ENCODE measurements at regions not wholly inside any gene's neighbourhood (a gene's known extent, or its start where the extent isn't known, plus 50 kb on each side); places are given as distances from the start of the nearest gene placed in this dataset.
A peak's percentile ranks its signal among the peaks of the same experiment; 100 is the strongest.

GRCh38 chr16:85548375-85548774 is 64.7 kb upstream of the GSE1 start:
- Histone ChIP-seq H4K20me1 (ENCODE audit: insufficient read depth, low read length) (no peaks in the 10 kb centered on the region), H3K79me2 (ENCODE audit: insufficient read depth, low read length) (no peaks in the 10 kb centered on the region), H3K36me3 (replicated peaks in 1 of 2; ENCODE audit: control insufficient read depth in 1 of 2, insufficient read depth in 2 of 2, low read length in 2 of 2) (no peaks in the 10 kb centered on the region), H3K9ac (ENCODE audit: insufficient read depth, low read depth, low read length) (no peak overlapping the region), H2AFZ (ENCODE audit: low read length) (no peak overlapping the region), H3K9me3 (ENCODE audit: low read length) (no peaks in the 10 kb centered on the region), H3K4me3 (replicated peaks in 1 of 3; ENCODE audit: insufficient read depth in 1 of 3, low read depth in 2 of 3, low read length in 3 of 3) (no peak overlapping the region), H3K27ac (ENCODE audit: extremely low read length, insufficient read depth, low read length) (no peak overlapping the region), H3K4me1 (ENCODE audit: insufficient read depth, low read length) (peaks cover 41% of the 10 kb centered on the region), H3K27me3 (ENCODE audit: control insufficient read depth in 1 of 2, insufficient read depth in 2 of 2, low read length in 2 of 2) (no peaks in the 10 kb centered on the region), H3K4me2 (ENCODE audit: low read depth, low read length) (no peak overlapping the region)
- in situ Hi-C loops (cut with HindIII; ENCODE audit: extremely low pct_ligation_motif_present, low pct_unique_long_range_greater_than_20kb) (no loop called here), intact Hi-C loops (cut with micrococcal nuclease; ENCODE audit: unreplicated experiment) (no loop called here)
- WGBS (ENCODE audit: low lambda C conversion rate) = 90% methylated on average over 9 of the region's 9 CpGs
- ChIA-PET CTCF (ENCODE audit: low intra/inter-chr PET ratio, low total read pairs) (no interaction called here), POLR2A (interaction anchor here (7.4 kb wide), 1 partner anchor 11 kb away, joined by 145 read pairs; no protein-coding TSS in a partner anchor)
- no peak for TF ChIP-seq ZNF549 (CRISPR knock-in tag; IDR thresholded peaks at IDR 0.05)
- TF ChIP-seq SMARCC2 (IDR thresholded peaks at IDR 0.05) = no peak
- TF ChIP-seq ZMYM3 (CRISPR knock-in tag; IDR thresholded peaks at IDR 0.05) = 0 out of 2 replicates have a peak, but pooled peaks have one; percentile 25
- TF ChIP-seq MTF2 (CRISPR knock-in tag; IDR thresholded peaks at IDR 0.05; ENCODE audit: borderline replicate concordance) = no peak
- no peak for TF ChIP-seq U2AF1 (optimal IDR thresholded peaks at IDR 0.05; ENCODE audit: low read depth, low read length)
- TF ChIP-seq HMGA1 (CRISPR knock-in tag; conservative IDR thresholded peaks at IDR 0.05) = no peak
- DNase-seq (ENCODE audit: low spot score) = no peak
- no peak for ATAC-seq
- no TSS peak for BruUV-seq (replicated peaks)
- FAIRE-seq = no peak

- Histone ChIP-seq H4K20me1 (ENCODE audit: insufficient read depth, low read length) (no peaks in the 10 kb centered on the region), H3K27me3 (ENCODE audit: control insufficient read depth in 1 of 2, insufficient read depth in 2 of 2, low read length in 2 of 2) (no peaks in the 10 kb centered on the region), H3K4me3 (replicated peaks in 1 of 3; ENCODE audit: insufficient read depth in 1 of 3, low read depth in 2 of 3, low read length in 3 of 3) (no peak overlapping the region), H3K79me2 (ENCODE audit: insufficient read depth, low read length) (no peaks in the 10 kb centered on the region), H3K9me3 (ENCODE audit: low read length) (no peaks in the 10 kb centered on the region), H3K4me2 (ENCODE audit: low read depth, low read length) (no peak overlapping the region), H3K27ac (ENCODE audit: extremely low read length, insufficient read depth, low read length) (no peak overlapping the region), H3K36me3 (replicated peaks in 1 of 2; ENCODE audit: control insufficient read depth in 1 of 2, insufficient read depth in 2 of 2, low read length in 2 of 2) (no peaks in the 10 kb centered on the region), H3K9ac (ENCODE audit: insufficient read depth, low read depth, low read length) (no peak overlapping the region), H2AFZ (ENCODE audit: low read length) (no peak overlapping the region), H3K4me1 (ENCODE audit: insufficient read depth, low read length) (peaks cover 46% of the 10 kb centered on the region)
- intact Hi-C loops (cut with micrococcal nuclease; ENCODE audit: unreplicated experiment) (no loop called here), in situ Hi-C loops (cut with HindIII; ENCODE audit: extremely low pct_ligation_motif_present, low pct_unique_long_range_greater_than_20kb) (loop anchor here (5.0 kb wide), 1 partner anchor 33 kb away; no protein-coding TSS in a partner anchor)
- ATAC-seq = no peak
- 87% methylated on average over 13 of the region's 13 CpGs for WGBS (ENCODE audit: low lambda C conversion rate)
- BruUV-seq (replicated peaks) = no TSS peak
- no peak for DNase-seq (ENCODE audit: low spot score)
- CTCF ChIA-PET (ENCODE audit: low intra/inter-chr PET ratio, low total read pairs) = no interaction called here
- POLR2A ChIA-PET = interaction anchor here (1.2 to 7.4 kb wide), 4 partner anchors 13 to 63 kb away, joined by 3 to 145 read pairs (median 113); partner anchors contain the start of gene GSE1
- FAIRE-seq = no peak
- TF ChIP-seq ADNP (CRISPR knock-in tag; IDR thresholded peaks at IDR 0.05) = peak; percentile 69; the same call in 1 of the 2 replicates
- peak; percentile 95 for TF ChIP-seq ZMYM3 (CRISPR knock-in tag; IDR thresholded peaks at IDR 0.05)
- peak; percentile 59; the same call in 1 of the 2 replicates for TF ChIP-seq ZNF629 (CRISPR knock-in tag; conservative IDR thresholded peaks at IDR 0.05)
- peak; percentile 75 for TF ChIP-seq ZFP36 (IDR thresholded peaks at IDR 0.05; ENCODE audit: borderline replicate concordance, low read depth, low read length, partially characterized antibody)
- peak; percentile 76 for TF ChIP-seq ZBTB33 (CRISPR knock-in tag; IDR thresholded peaks at IDR 0.05)
- TF ChIP-seq POGZ (CRISPR knock-in tag; IDR thresholded peaks at IDR 0.05) = 0 out of 2 replicates have a peak, but pooled peaks have one; percentile 23
- peak; percentile 49; the same call in 1 of the 2 replicates for TF ChIP-seq KDM1A (CRISPR knock-in tag; IDR thresholded peaks at IDR 0.05)
- TF ChIP-seq ZXDC (CRISPR knock-in tag; IDR thresholded peaks at IDR 0.05) = no peak
- TF ChIP-seq ZNF768 (CRISPR knock-in tag; IDR thresholded peaks at IDR 0.05) = peak; percentile 100
- no peak for TF ChIP-seq ZBTB3 (CRISPR knock-in tag; IDR thresholded peaks at IDR 0.05; ENCODE audit: borderline replicate concordance, low read depth)
Measured at GRCh38 chr16:85549766-85550421, 63.2 kb upstream of the GSE1 start.
